Right lung (tissue), 2 donors: ENCODE measurements at regions not wholly inside any gene's neighbourhood (a gene's known extent, or its start where the extent isn't known, plus 50 kb on each side); places are given as distances from the start of the nearest gene placed in this dataset.

Source experiments
- DNase-seq, 2 donors: peaks; one replicate each; pipeline ENCODE4 v3.0.0-alpha.2; 2013

DNA sequence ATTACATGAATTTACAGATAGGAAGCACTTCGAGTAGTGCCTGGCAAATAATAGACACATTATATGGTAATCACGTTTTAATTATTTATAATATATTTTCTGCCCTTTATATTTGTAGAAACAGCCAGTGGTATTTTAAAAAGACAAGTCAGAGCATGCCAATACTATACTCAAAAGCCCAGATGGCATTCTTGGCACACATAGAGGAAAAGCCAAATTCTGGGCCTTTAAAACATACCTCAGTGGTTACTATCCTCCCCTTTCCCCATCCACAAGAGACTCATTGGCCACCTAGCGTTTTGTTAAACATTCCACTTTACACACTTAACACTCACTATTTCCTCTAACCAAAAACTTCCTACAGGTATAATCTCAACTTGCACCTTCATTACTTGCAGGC is 63.3 kb upstream of the ZNF804A start:
- DNase-seq = no peak

DNA sequence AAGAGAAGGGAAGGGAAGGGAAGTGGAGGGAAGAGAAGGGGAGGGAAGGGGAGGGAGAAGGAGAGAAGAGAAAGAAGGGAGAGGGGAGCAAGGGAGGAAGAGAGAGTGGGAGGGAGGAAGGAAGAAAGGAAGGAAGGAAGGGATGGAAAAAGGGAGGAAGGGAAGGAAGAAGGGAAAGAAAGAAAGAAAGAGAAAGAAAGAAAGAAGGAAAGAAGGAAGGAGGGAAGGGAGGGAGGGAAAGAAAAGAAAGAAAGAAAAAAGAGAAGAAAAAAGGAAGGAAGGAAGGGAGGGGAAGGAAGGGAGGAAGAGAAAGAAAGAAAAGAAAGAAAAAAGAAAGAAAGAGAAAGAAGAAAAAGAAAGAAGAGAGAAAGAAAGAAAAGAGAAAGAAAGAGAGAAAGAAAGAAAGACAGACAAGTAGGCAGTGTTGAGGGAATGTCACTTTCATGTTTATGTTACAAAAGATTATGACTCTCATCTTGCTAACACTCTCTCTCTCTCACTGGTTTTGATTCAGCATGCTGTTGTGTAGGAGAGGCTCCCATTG is 58.0 kb upstream of the ZNF804A start:
- DNase-seq = no peak

DNA sequence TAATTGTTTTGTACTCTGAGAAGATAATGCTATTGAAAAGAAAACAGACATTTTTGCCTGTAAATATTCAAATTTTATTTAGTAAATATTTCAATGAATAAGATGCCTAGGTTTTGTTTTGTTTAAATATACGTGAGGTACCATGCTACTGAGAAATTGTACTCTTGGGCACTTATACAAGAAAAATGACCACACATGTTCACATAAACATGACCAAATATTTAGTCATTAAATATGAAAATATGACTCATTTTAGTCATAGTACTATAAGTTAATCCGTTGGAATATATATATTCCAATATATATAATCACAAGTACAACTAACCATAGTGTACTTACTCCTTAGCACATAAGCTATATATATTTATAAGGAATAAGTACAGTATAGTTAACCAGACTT is 56.7 kb upstream of the ZNF804A start:
- no peak for DNase-seq

DNA sequence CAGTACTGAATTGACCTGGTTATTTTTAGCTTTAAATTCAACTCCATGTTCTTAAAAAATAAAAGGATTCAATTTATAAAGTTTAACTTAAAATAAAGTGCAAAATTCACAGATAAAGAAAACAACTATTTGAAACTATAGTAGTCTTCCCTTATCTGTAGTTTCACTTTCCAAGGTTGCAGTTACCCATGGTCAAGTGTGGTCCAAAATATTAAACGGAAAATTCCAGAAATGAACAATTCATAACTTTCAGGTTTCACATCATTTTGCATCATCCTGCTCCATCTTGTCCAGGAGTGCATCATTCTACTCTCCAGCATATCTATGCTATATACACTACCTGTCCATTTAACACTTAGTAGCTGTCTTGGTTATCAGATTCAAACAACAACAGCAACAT is 54.5 kb upstream of the ZNF804A start:
- no peak for DNase-seq
